Subcutaneous abdominal adipose tissue (tissue), 5 donors: ENCODE measurements at regions not wholly inside any gene's neighbourhood (a gene's known extent, or its start where the extent isn't known, plus 50 kb on each side); places are given as distances from the start of the nearest gene placed in this dataset.

ENCODE experiments used
- H3K27ac ChIP-seq: one replicate; pipeline ENCODE4 v1.7.0; 2013; ENCODE audit warnings: low read depth, mild to moderate bottlenecking, inconsistent platforms, low read length, moderate library complexity
- H3K27me3 ChIP-seq, 5 donors: one replicate each; pipeline ENCODE4 v1.7.0; 2013; ENCODE audit warnings: low read length in 5 of 5, inconsistent platforms in 1 of 5; ENCODE audit not compliant: control insufficient read depth in 5 of 5, insufficient read depth in 4 of 5
- H3K36me3 ChIP-seq, 5 donors: one replicate each; pipeline ENCODE4 v1.7.0; 2013; ENCODE audit warnings: low read length in 5 of 5; ENCODE audit not compliant: control insufficient read depth in 5 of 5, insufficient read depth in 5 of 5
- H3K4me1 ChIP-seq, 5 donors: one replicate each; pipeline ENCODE4 v1.7.0; 2013; ENCODE audit warnings: low read length in 5 of 5, mild to moderate bottlenecking in 3 of 5, moderate library complexity in 1 of 5; ENCODE audit not compliant: control insufficient read depth in 5 of 5, insufficient read depth in 5 of 5
- H3K4me3 ChIP-seq, 5 donors: one replicate each; pipeline ENCODE4 v1.7.0; 2013; ENCODE audit warnings: low read length in 5 of 5, low read depth in 1 of 5
- H3K9ac ChIP-seq, 5 donors: one replicate each; pipeline ENCODE4 v1.7.0; 2013; ENCODE audit warnings: low read length in 5 of 5, mild to moderate bottlenecking in 4 of 5, moderate library complexity in 3 of 5
- H3K9me3 ChIP-seq, 5 donors: one replicate each; pipeline ENCODE4 v1.7.0; 2013; ENCODE audit warnings: low read length in 5 of 5; ENCODE audit not compliant: control insufficient read depth in 5 of 5
- donor health status: healthy.
- donor health status: healthy.
- donor health status: healthy.
- donor health status: healthy.
- donor health status: healthy.

DNA sequence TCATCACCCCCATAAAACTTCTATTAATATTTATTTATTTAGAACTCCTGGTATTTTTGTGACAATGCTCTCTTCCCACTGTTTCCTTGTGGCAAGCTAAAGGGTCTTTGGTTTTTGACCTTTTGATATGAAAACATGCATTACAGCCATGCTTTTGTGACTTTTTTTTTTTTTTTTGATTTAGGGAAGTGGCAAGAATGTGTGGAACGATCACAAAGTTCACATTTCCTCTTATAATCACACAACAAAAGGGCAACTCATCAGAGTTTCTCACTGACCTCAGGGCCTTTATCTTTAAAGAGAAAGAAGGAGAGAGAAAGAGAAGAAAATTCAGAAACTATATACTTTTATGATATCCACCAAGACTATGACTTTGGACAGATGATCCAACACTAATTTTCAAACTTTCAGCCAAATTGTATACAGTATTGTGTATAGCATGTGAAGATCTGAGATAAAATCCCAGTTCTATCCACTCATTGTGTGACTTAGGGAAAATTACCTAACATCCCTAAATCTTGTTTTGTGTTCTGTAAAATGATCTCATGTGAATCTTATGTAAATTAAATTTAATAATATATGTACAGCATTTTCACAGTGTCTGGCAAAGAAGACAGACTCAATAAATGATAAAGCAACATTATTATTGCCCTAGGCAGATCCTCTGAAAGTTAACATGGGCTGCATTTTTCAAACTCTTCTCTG lies 106.8 kb upstream of the MARCKS start:
- H3K4me1 ChIP-seq, result peaks cover 0 to 8% (median 4%) of the 10 kb centered on the region in 5 donors
- no peak overlapping the region for H3K27ac ChIP-seq
- H3K9ac ChIP-seq, result no peak overlapping the region

DNA sequence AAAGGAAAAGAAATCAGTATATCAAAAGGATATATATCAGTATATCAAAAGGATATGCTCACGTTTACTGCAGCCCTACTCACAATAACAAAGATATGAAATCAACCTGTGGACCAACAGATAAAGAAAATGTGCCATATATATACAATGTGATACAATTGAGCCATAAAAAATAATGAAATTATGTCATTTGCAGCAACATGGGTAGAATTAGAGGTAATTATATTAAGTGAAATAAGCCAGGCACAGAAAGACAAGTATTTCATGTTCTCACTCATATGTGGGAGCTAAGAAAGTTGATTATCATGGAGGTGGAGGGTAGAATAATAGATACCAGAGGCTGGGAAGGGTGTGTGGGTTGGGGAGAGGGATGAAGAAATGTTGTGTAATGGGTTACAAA lies 102.9 kb upstream of the MARCKS start:
- Histone ChIP-seq H3K4me1 (peaks cover 0 to 12% (median 4%) of the 10 kb centered on the region in 5 donors), H3K4me3 (no peak overlapping the region), H3K9me3 (no peaks in the 10 kb centered on the region), H3K27ac (no peak overlapping the region), H3K27me3 (no peaks in the 10 kb centered on the region), H3K36me3 (no peaks in the 10 kb centered on the region), H3K9ac (no peak overlapping the region)

More for the DNA sequence above, 106.8 kb upstream of the MARCKS start:
- H3K4me3 ChIP-seq, result no peak overlapping the region
- H3K9me3 ChIP-seq, result no peaks in the 10 kb centered on the region
- no peaks in the 10 kb centered on the region for H3K27me3 ChIP-seq
- no peaks in the 10 kb centered on the region for H3K36me3 ChIP-seq

DNA sequence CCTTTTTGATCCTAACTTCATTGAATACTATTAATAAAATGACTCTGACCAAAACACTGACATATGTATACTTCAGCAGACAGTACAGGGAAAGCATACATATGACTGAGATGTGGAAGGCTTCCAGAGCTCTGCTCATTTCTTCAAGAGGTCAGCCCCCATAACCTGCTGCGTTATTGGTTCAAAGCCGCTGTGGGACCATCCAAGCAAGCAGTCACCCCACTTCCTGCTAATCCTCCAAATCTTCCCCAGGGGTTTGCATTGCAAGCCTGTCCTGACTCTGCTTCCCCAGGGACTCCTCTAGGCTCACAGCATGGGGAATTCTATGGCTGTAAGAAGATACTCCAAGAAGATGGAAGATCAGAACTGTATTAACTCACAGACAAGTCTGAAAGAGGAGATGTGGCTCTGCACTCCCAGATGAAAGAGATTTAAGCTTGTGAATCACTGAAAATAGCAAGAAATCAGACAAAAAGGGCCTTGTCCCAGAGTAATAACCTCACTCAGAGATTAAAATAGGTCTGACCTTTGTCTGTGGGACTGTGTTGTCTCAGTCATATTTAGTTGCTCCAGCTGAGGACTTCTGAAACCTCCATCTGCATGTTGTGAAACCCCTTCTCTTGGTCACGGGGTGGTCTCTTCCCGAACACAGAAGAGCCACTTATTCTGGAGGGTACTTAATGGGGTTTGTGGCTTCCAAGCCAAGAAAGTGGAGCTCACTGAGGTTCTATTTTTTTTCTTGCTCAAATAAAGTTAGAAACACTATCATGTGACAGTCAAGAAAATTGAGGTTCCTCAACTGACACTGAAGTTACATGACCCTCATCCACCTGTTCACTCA lies 101.5 kb upstream of the MARCKS start:
- no peaks in the 10 kb centered on the region for H3K27me3 ChIP-seq
- no peak overlapping the region for H3K27ac ChIP-seq

DNA sequence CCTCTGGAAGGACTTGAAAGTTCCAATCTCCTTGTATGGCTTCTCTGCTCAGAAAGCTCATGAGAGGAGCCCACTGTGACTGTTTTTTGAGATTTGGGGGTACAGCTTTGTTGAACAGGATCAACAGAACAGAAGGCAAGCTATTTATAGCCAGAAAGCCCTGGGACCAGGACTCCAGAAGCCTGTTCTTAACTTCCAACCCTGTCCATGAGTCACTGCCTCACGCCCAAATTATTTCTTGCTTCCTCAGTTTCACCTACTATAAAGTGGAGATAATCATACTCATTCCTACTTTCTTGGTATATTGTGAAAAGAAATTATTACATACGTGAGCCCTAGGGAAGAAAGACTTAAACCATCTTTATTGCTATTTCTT lies 100.9 kb upstream of the MARCKS start:
- peaks cover 0 to 6% (median 0%) of the 10 kb centered on the region in 5 donors for H3K4me1 ChIP-seq
- no peak overlapping the region for H3K9ac ChIP-seq
- no peak overlapping the region for H3K27ac ChIP-seq
- no peaks in the 10 kb centered on the region for H3K9me3 ChIP-seq
- H3K4me3 ChIP-seq, result no peak overlapping the region
- no peaks in the 10 kb centered on the region for H3K36me3 ChIP-seq
- no peaks in the 10 kb centered on the region for H3K27me3 ChIP-seq

More for the DNA sequence above, 101.5 kb upstream of the MARCKS start:
- no peak overlapping the region for H3K9ac ChIP-seq
- no peaks in the 10 kb centered on the region for H3K36me3 ChIP-seq
- no peaks in the 10 kb centered on the region for H3K9me3 ChIP-seq
- no peak overlapping the region for H3K4me3 ChIP-seq
- H3K4me1 ChIP-seq, result peaks cover 0 to 6% (median 0%) of the 10 kb centered on the region in 5 donors

DNA sequence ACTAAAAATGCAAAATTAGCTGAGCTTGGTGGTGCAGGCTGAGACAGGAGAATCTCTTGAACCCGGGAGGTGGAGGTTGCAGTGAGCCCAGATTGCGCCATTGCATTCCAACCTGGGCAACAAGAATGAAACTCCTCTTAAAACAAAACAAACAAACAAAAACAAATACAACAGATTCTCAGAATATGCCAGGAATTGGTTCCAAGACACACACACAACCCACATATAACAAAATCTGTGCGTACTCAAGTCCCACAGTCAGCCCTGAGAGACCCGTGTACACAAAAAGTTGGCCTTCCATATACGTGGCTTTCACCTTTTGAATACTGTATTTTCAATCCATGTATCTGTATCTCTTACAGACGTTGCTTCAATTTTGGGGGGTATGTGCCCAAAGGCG lies 98.9 kb upstream of the MARCKS start:
- no peak overlapping the region for H3K27ac ChIP-seq
- H3K27me3 ChIP-seq, result no peaks in the 10 kb centered on the region
- no peak overlapping the region for H3K4me3 ChIP-seq

DNA sequence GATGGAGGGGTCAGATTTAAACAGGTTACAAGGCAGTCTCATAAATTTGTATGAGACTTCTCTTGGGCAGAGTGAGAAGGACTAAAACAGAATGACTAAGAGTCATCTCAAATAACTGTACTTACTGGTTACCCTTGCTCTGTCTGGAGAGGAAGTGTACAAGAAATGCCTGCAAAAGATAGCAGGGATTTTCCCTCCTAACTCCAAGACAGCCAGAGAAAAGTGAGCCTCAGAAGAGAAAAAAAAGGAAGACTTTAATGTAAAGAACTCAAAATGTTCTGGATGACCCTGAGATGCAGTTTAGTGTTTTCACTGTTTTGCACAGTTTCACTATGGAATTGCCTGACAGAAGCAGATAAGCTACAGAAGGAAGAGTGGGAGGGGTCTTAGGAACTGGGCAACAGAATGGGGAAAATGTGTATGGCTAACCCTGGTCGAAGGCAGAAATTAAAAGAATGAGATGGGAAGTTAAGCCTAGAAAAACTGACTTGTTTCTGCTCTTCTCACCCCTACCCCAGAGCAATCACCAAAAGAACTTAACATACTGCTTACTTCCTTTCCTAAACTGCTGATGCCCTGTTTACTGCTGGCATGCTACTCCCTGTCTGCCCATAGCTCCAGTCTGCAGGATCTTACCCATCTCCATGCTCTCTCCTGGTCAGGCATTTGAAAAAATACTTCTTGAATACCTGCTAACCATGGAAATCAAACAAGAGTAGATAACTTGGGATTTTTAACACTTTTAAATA lies 98.1 kb upstream of the MARCKS start:
- H3K4me1 ChIP-seq, result peaks cover 0 to 13% (median 0%) of the 10 kb centered on the region in 5 donors
- no peaks in the 10 kb centered on the region for H3K9me3 ChIP-seq
- no peak overlapping the region for H3K9ac ChIP-seq
- H3K36me3 ChIP-seq, result no peaks in the 10 kb centered on the region
- H3K27me3 ChIP-seq, result no peaks in the 10 kb centered on the region
- no peak overlapping the region for H3K27ac ChIP-seq
- H3K4me3 ChIP-seq, result no peak overlapping the region

More for the DNA sequence above, 98.9 kb upstream of the MARCKS start:
- Histone ChIP-seq H3K4me1 (peaks cover 0 to 13% (median 0%) of the 10 kb centered on the region in 5 donors), H3K9me3 (no peaks in the 10 kb centered on the region), H3K36me3 (no peaks in the 10 kb centered on the region), H3K9ac (no peak overlapping the region)

DNA sequence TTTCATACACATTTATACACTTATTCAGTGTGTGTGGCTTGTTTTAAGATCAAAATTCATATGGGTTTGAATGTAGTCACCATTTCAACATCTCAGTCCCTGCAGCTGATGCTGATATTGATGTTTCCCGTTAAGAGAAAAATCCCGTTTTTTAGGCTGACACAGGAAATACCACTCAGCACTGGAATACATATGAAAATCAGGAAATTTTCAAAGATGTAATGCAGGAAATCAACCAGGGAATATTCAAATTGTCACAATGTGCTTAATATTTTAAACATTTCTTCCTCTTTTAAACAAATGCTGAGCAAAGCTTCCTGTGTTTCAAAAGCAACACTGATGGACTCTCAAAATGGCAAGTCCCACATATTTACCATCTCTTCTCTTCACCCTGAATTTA lies 94.5 kb upstream of the MARCKS start:
- Histone ChIP-seq H3K9ac (peak overlapping the region in 1 of 5 donors; percentile 26), H3K4me3 (no peak overlapping the region), H3K27ac (no peak overlapping the region), H3K9me3 (no peaks in the 10 kb centered on the region), H3K36me3 (no peaks in the 10 kb centered on the region), H3K27me3 (no peaks in the 10 kb centered on the region), H3K4me1 (peaks cover 0 to 13% (median 0%) of the 10 kb centered on the region in 5 donors)

DNA sequence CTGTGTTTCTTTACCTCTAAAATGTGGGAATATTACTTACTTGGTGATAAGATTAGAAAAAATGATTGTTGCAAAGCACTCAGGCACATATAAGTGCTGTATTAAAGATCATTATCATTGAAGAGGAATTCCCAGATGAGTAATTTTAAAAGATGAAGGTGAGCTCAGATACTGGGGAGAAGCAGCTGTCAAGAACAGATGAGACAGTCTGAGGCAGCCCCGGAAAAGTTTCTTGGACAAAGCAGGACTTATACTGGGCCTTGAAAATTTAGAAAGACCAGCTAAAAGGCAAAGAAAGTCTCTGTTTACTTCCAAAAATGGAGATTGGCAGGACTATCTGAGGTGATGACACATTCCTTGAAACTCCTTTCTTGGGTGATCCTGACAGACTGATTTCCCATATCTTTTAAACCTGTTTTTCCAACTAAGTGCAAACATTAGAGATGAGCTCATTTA lies 93.8 kb upstream of the MARCKS start:
- Histone ChIP-seq H3K36me3 (no peaks in the 10 kb centered on the region), H3K4me1 (peaks cover 0 to 13% (median 0%) of the 10 kb centered on the region in 5 donors), H3K9me3 (no peaks in the 10 kb centered on the region), H3K4me3 (no peak overlapping the region), H3K9ac (peak overlapping the region in 1 of 5 donors; percentile 26), H3K27ac (no peak overlapping the region), H3K27me3 (no peaks in the 10 kb centered on the region)

DNA sequence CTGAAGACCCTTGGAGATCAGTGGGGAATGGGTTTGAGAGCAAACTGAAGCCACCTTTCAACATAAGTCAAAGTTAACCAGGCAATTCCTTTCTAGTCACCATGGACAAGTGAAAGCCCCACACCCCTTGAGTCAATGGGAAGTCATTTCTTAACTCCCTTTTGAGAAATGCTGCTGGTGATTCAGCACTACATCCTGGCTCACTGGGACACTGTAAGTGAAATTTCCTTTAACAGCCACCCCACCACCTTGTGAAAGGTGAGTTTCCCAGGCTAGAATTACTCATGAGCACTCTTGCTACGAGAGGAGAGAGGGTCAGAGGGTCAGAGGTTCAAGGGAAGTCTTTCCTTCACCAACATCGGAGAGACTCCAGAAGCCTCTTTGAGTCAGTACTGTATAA lies 93.3 kb upstream of the MARCKS start:
- Histone ChIP-seq H3K36me3 (no peaks in the 10 kb centered on the region), H3K4me1 (peaks cover 0 to 13% (median 0%) of the 10 kb centered on the region in 5 donors), H3K27ac (no peak overlapping the region)

More for the DNA sequence above, 93.3 kb upstream of the MARCKS start:
- Histone ChIP-seq H3K4me3 (no peak overlapping the region), H3K9me3 (no peaks in the 10 kb centered on the region), H3K27me3 (no peaks in the 10 kb centered on the region), H3K9ac (no peak overlapping the region)
